ENCODE measurements at regions not wholly inside any gene's neighbourhood (a gene's known extent, or its start where the extent isn't known, plus 50 kb on each side); places are given as distances from the start of the nearest gene placed in this dataset.

DNA sequence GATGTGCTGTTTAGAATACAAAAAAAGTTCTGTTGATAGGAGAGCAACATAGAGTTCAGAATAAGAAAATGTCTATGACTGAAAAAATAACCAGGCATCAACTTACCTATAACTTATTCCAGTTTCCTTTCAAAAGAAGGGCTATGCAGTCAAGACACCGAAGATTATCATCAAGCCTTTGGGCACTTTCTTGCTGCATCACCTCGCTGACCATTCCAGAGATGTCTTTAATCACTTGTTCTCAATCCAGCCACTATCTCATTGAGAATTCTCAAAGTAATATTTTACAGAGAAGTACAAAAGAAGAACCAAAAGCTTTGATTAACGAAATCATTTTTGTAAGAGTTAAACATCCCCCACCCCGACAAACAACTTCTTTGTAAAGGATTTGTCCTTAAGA lies 198.3 kb upstream of the P2RY1 start:
- Histone ChIP-seq H3K4me3 (no peak overlapping the region), H3K9me3 (no peaks in the 10 kb centered on the region), H3K4me1 (peaks cover 0 to 39% (median 0%) of the 10 kb centered on the region in 3 donors), H3K36me3 (no peaks in the 10 kb centered on the region), H3K27ac (no peak overlapping the region), H3K27me3 (no peaks in the 10 kb centered on the region)
- 87 to 90% methylated on average over 4 of the region's 4 CpGs for WGBS, 2 donors
- intact Hi-C loops (cut with DNase I), result no loop called here
- TF ChIP-seq, protein P1, sequence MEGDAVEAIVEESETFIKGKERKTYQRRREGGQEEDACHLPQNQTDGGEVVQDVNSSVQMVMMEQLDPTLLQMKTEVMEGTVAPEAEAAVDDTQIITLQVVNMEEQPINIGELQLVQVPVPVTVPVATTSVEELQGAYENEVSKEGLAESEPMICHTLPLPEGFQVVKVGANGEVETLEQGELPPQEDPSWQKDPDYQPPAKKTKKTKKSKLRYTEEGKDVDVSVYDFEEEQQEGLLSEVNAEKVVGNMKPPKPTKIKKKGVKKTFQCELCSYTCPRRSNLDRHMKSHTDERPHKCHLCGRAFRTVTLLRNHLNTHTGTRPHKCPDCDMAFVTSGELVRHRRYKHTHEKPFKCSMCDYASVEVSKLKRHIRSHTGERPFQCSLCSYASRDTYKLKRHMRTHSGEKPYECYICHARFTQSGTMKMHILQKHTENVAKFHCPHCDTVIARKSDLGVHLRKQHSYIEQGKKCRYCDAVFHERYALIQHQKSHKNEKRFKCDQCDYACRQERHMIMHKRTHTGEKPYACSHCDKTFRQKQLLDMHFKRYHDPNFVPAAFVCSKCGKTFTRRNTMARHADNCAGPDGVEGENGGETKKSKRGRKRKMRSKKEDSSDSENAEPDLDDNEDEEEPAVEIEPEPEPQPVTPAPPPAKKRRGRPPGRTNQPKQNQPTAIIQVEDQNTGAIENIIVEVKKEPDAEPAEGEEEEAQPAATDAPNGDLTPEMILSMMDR (IDR thresholded peaks at IDR 0.05), result no peak
- no peak for TF ChIP-seq POLR2A (IDR thresholded peaks at IDR 0.05)
- no peak for DNase-seq

DNA sequence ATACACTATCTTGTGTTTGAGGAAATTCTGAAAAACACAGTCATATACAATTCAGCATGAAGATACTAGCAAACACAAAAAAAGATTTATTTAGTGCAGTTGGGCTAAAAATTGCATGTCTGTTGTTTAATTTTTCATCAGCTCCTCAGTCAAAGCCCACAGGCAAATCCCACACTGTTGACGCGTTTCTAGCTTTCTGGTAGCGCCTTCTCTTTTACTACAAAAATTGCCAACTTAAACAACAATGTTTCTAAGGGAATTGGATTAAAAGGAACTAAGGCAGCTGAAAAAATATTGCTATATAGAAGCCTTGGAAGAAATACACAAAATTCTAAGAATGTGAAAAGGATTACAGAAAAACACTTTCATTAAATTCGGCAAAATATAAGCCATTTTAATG lies 196.7 kb upstream of the P2RY1 start:
- intact Hi-C loops (cut with DNase I), result no loop called here
- no peak for DNase-seq
- 52 to 78% methylated on average over 4 of the region's 4 CpGs for WGBS, 2 donors
- H3K4me3 ChIP-seq, result no peak overlapping the region
- no peaks in the 10 kb centered on the region for H3K27me3 ChIP-seq
- H3K9me3 ChIP-seq, result no peaks in the 10 kb centered on the region
- TF ChIP-seq, protein P1 (IDR thresholded peaks at IDR 0.05), result no peak
- TF ChIP-seq POLR2A (IDR thresholded peaks at IDR 0.05), result no peak
- peaks cover 0 to 52% (median 0%) of the 10 kb centered on the region in 3 donors for H3K4me1 ChIP-seq
- no peaks in the 10 kb centered on the region for H3K36me3 ChIP-seq
- H3K27ac ChIP-seq, result peak overlapping the region in 3 of 4 donors; percentile 6 to 71 (median 65)

DNA sequence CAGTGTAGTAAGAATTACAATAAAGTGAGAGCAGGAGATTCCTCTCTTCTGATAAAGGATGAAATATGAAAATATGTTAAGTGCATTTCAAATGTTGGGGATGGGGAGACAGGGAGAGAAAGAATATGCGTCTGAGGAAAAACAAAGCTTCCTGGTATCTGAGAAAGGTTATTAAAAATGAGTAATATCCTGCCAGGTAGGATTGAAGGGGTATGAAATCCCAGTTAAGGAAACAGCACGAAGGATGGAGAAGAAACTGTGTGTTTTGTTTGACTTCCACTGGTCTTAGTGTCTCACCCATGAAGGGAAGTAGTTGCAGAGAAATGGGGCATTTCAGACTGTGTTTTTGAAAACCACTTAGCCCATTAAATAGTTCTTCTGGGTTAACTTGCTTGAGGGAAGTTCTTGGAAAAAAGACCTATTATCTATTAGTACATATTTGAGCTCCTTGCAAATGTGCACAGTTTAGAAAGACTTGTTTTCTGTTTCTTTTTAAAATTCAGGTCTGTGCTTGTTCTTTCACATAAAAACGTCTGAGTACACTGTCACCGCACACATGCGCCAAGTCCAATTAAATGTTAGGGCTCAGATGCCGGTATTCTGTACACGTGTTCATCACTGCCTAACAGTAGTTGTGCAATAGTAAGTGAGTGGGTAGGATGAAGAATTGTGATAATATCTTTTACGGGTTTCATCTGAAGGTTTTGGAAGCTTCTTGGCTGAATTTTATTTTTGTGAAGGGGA lies 196.1 kb upstream of the P2RY1 start:
- 37 to 49% methylated on average over 8 of the region's 8 CpGs for WGBS, 2 donors
- peaks cover 0 to 56% (median 0%) of the 10 kb centered on the region in 3 donors for H3K4me1 ChIP-seq
- H3K36me3 ChIP-seq, result no peaks in the 10 kb centered on the region
- TF ChIP-seq POLR2A (IDR thresholded peaks at IDR 0.05), result no peak
- no peaks in the 10 kb centered on the region for H3K9me3 ChIP-seq
- DNase-seq, result no peak
- H3K27ac ChIP-seq, result peak overlapping the region in 3 of 4 donors; percentile 6 to 71 (median 65)
- no peaks in the 10 kb centered on the region for H3K27me3 ChIP-seq
- intact Hi-C loops (cut with DNase I), result no loop called here
- H3K4me3 ChIP-seq, result no peak overlapping the region

DNA sequence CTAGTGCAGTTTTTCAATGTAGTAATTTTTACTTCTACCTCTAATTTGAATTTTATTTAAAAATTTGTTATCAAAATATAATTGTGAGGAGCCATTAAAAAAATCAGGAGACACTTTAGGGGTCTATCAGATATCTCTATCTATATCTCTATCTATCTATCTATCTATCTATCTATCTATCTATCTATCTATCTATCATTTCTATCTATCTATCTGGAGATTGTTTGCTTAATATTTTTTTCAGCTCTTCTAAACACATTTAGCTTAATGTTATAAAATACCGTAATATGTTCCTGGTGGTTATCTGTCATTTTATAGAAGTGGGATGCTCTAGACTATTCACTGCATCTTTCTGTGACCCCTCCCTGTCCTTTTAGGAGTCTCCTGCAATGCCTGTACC lies 193.7 kb upstream of the P2RY1 start:
- 96 to 100% methylated on average over 1 of the region's 1 CpG for WGBS, 2 donors
- DNase-seq, result no peak
- Histone ChIP-seq H3K4me3 (no peak overlapping the region), H3K27me3 (no peaks in the 10 kb centered on the region), H3K9me3 (no peaks in the 10 kb centered on the region), H3K27ac (no peak overlapping the region), H3K4me1 (peaks cover 0 to 48% (median 0%) of the 10 kb centered on the region in 3 donors), H3K36me3 (no peaks in the 10 kb centered on the region)
- TF ChIP-seq POLR2A (IDR thresholded peaks at IDR 0.05), result no peak
- TF ChIP-seq, protein P1 (IDR thresholded peaks at IDR 0.05), result no peak
- intact Hi-C loops (cut with DNase I), result no loop called here

DNA sequence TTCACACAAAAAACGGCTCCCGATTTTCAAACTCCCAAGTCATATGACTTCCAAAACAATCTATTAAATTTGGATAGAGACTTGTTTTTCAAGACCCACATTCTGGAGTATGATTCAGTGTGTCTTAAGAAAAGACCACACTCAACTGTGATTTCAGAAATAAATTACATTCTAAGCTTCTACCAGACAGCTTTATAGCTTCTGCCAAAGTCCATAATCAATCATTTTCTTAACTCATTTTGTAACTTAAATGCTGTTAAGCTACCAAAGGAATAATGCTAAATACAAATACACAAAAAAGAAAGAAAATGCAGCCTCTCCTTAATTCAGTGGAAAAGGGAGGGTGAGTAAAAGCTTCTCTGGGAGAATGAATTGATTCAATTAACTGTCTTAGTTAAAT lies 192.3 kb upstream of the P2RY1 start:
- TF ChIP-seq, protein P1 (IDR thresholded peaks at IDR 0.05), result no peak
- no peak for TF ChIP-seq POLR2A (IDR thresholded peaks at IDR 0.05)
- DNase-seq, result no peak
- H3K36me3 ChIP-seq, result no peaks in the 10 kb centered on the region
- WGBS, 2 donors, result 43 to 55% methylated on average over 2 of the region's 2 CpGs
- intact Hi-C loops (cut with DNase I), result no loop called here
- no peak overlapping the region for H3K4me3 ChIP-seq
- no peaks in the 10 kb centered on the region for H3K9me3 ChIP-seq
- H3K27me3 ChIP-seq, result no peaks in the 10 kb centered on the region
- peaks cover 0 to 38% (median 0%) of the 10 kb centered on the region in 3 donors for H3K4me1 ChIP-seq
- peak overlapping the region in 1 of 4 donors; percentile 10 for H3K27ac ChIP-seq

Data from esophagus squamous epithelium (tissue), 5 donors.